DOHH2 (cell line): ENCODE measurements at regions not wholly inside any gene's neighbourhood (a gene's known extent, or its start where the extent isn't known, plus 50 kb on each side); places are given as distances from the start of the nearest gene placed in this dataset.

ENCODE experiments used
- CTCF ChIP-seq: fragments of 200-600 bp; sonication (generic); IDR thresholded peaks from one replicate; pipeline ENCODE4 v1.5.1; 2014; ENCODE audit warnings: antibody characterized with exemption, mild to moderate bottlenecking, low read depth, low read length; ENCODE audit not compliant: poor library complexity, severe bottlenecking
- EZH2phosphoT487 ChIP-seq: fragments of 200-600 bp; sonication (generic); IDR thresholded peaks from 2 replicates; pipeline ENCODE4 v1.6.1; 2017; ENCODE audit warnings: borderline replicate concordance, mild to moderate bottlenecking, antibody characterized with exemption, low read length, moderate library complexity, mixed read lengths

GRCh38 chr4:111736516-111736915, 408.7 kb upstream of the FAM241A start:
- no peak for TF ChIP-seq EZH2phosphoT487
- TF ChIP-seq CTCF: no peak
